GM12892 (cell line): ENCODE measurements at regions not wholly inside any gene's neighbourhood (a gene's known extent, or its start where the extent isn't known, plus 50 kb on each side); places are given as distances from the start of the nearest gene placed in this dataset.

Source experiments
- DNase-seq: peaks from one replicate; pipeline ENCODE4 v3.0.0; 2011; ENCODE audit not compliant: insufficient read length
- FAIRE-seq: peaks from 2 replicates; lab custom pipeline; 2011; peaks lifted over from hg19 to GRCh38; lab: Jason Lieb, UNC
- POLR2A ChIP-seq: IDR thresholded peaks from 2 replicates; pipeline ENCODE4 v1.6.1; 2011; ENCODE audit warnings: low read depth, low read length, control low read depth
- POLR2AphosphoS5 ChIP-seq: IDR thresholded peaks from 2 replicates; pipeline ENCODE4 v1.6.1; 2011; ENCODE audit warnings: low read depth, low read length, control low read depth
- TAF1 ChIP-seq: IDR thresholded peaks from 2 replicates; pipeline ENCODE4 v1.6.1; 2011; ENCODE audit warnings: low read depth, mild to moderate bottlenecking, control low read depth, low read length, borderline replicate concordance

- TF ChIP-seq POLR2AphosphoS5 = no peak
- DNase-seq (no peak), FAIRE-seq (no peak)
Observed at GRCh38 chr2:156191527-156191926, 141.0 kb downstream of the NR4A2 start.

GRCh38 chr2:156190517-156190916 is 142.0 kb downstream of the NR4A2 start:
- DNase-seq (no peak), FAIRE-seq (no peak)
- TF ChIP-seq POLR2A = no peak
- TF ChIP-seq POLR2AphosphoS5 = no peak
- TF ChIP-seq TAF1 = no peak

DNA sequence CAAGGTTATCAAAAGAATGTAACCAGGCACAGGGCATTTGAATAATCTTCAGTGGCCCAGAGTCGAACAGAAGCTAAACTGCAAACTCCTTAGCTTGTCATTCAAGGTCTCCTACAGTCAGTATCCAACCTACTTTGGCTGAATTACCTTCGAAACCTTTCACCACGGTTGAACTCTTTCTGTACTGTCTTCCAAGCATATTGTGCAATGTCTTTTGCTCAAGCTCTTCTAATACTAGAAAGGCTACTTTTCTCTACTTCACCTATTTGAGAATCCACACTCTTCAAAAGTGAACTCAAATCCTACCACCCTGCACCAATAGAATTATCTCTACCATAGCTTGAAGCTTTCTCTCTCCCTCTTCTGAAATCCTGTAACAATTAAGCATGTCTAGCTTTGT is 142.9 kb downstream of the NR4A2 start:
- no peak for FAIRE-seq
- TF ChIP-seq POLR2A (no peak), TAF1 (no peak)

GRCh38 chr2:156189143-156189542 is 143.4 kb downstream of the NR4A2 start:
- no peak for FAIRE-seq
- no peak for DNase-seq
- TF ChIP-seq POLR2A (no peak), POLR2AphosphoS5 (no peak), TAF1 (no peak)

More for the DNA sequence above, 142.9 kb downstream of the NR4A2 start:
- DNase-seq = no peak

DNA sequence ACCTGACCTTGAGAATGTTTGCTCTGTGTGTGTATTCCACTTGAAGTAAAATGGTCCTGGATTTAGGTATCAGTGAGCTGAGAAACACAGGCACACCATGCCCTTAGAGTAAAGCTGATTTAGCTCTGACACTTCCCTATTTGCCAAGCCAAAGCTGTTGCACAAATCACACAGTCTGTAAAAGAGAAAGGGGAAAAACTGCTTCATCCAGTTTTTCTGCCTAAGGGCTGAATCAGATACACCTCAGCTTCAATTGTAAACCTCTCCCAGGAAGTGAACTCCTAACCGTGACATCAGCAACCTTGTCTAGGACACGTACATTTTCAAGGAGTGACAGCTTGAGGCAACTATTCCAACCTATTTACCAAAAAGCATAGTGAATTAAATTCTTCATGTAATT is 150.4 kb downstream of the NR4A2 start:
- no peak for FAIRE-seq
- no peak for DNase-seq
- TF ChIP-seq POLR2AphosphoS5 (no peak), TAF1 (no peak), POLR2A (no peak)

GRCh38 chr2:156181208-156181607 is 151.3 kb downstream of the NR4A2 start:
- DNase-seq (no peak), FAIRE-seq (no peak)
- TF ChIP-seq TAF1 (no peak), POLR2A (no peak), POLR2AphosphoS5 (no peak)

GRCh38 chr2:156177654-156178053 is 154.9 kb downstream of the NR4A2 start:
- no peak for FAIRE-seq
- DNase-seq = no peak
- TF ChIP-seq POLR2A (no peak), POLR2AphosphoS5 (no peak), TAF1 (no peak)

DNA sequence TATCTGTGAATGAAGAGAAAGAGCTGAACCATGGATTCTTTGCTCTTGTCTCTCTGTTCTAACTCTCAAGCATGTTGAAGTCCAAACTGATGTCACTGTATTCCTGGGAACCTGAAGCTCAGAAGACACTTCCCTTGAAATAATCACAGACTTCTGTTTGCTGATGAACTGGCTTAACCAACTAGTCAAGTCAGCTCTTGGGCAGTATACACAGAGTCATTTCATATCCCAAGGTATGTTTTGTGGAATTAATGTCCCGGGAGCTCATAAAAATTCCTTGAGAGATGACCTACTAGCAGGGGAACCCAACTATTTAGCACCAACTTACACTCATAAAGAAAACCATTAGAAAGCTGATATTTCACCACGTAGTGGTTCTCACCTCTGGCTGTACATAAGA is 156.6 kb downstream of the NR4A2 start:
- TF ChIP-seq POLR2A (no peak), TAF1 (no peak), POLR2AphosphoS5 (no peak)
- FAIRE-seq = no peak

GRCh38 chr2:156170929-156171328 is 161.6 kb downstream of the NR4A2 start:
- FAIRE-seq (no peak), DNase-seq (no peak)

More for the DNA sequence above, 156.6 kb downstream of the NR4A2 start:
- DNase-seq = no peak

GRCh38 chr2:156165742-156166141 is 166.8 kb downstream of the NR4A2 start:
- TF ChIP-seq POLR2A (no peak), POLR2AphosphoS5 (no peak), TAF1 (no peak)
- FAIRE-seq (no peak), DNase-seq (no peak)

More at GRCh38 chr2:156170929-156171328, 161.6 kb downstream of the NR4A2 start:
- no peak for TF ChIP-seq TAF1
- TF ChIP-seq POLR2A = no peak
- no peak for TF ChIP-seq POLR2AphosphoS5

GRCh38 chr2:156164091-156164720 is 168.3 kb downstream of the NR4A2 start:
- FAIRE-seq (no peak), DNase-seq (no peak)
- TF ChIP-seq POLR2A = no peak
- TF ChIP-seq TAF1 = no peak
- no peak for TF ChIP-seq POLR2AphosphoS5

GRCh38 chr2:156158808-156159207 is 173.7 kb downstream of the NR4A2 start:
- no peak for DNase-seq
- no peak for TF ChIP-seq POLR2AphosphoS5
- no peak for TF ChIP-seq POLR2A
- no peak for TF ChIP-seq TAF1
- no peak for FAIRE-seq
